CD4-positive, alpha-beta T cell (primary cell): ENCODE measurements at regions not wholly inside any gene's neighbourhood (a gene's known extent, or its start where the extent isn't known, plus 50 kb on each side); places are given as distances from the start of the nearest gene placed in this dataset.

Experiments
- ATAC-seq: fragments of 200-7000 bp; cut with Tn5 transposase; one replicate; pipeline ENCODE4 v1.10.0; 2022; ENCODE audit warnings: mild to moderate bottlenecking; ENCODE audit not compliant: poor library complexity
- CTCF ChIA-PET: fragments of 350-600 bp; sonication (Branson Sonifier 250); formaldehyde crosslinking; loops from one replicate; lab custom pipeline; 2021; ENCODE audit warnings: antibody characterized with exemption, inconsistent platforms; lab: Charles Lee
- POLR2A ChIA-PET: fragments of 350-600 bp; sonication (Branson Sonifier 250); formaldehyde crosslinking; loops from one replicate; lab custom pipeline; 2021; ENCODE audit warnings: antibody characterized with exemption, inconsistent platforms; lab: Charles Lee
- DNase-seq, 14 experiments: peaks; one replicate each; pipeline ENCODE4 v3.0.0-alpha.2; 2013 to 2020; ENCODE audit warnings: mixed read lengths in 2 of 14
- H3K27ac ChIP-seq, 2 donors: one replicate each; pipeline versions ENCODE4 v1.5.1 to v1.7.0; 2013; ENCODE audit warnings: low read length in 2 of 2, low read depth in 1 of 2, mild to moderate bottlenecking in 1 of 2
- H3K27me3 ChIP-seq, 2 experiments: 1 replicate in 1 of 2; 2 replicates in 1 of 2; pipeline versions ENCODE4 v1.6.1 to v1.7.0; 2013; ENCODE audit warnings: low read length in 2 of 2, control low read depth in 1 of 2, mild to moderate bottlenecking in 1 of 2, moderate library complexity in 1 of 2; ENCODE audit not compliant: insufficient read depth in 2 of 2, control insufficient read depth in 1 of 2
- H3K36me3 ChIP-seq: one replicate; pipeline ENCODE4 v1.6.1; 2013; ENCODE audit warnings: low read length, control low read depth; ENCODE audit not compliant: insufficient read depth
- H3K4me1 ChIP-seq: one replicate; pipeline ENCODE4 v1.6.1; 2013; ENCODE audit warnings: low read length, control low read depth; ENCODE audit not compliant: insufficient read depth
- H3K4me3 ChIP-seq: one replicate; pipeline ENCODE4 v1.5.1; 2013; ENCODE audit warnings: mild to moderate bottlenecking, low read length, moderate library complexity
- H3K9me3 ChIP-seq, 2 experiments: 1 replicate in 1 of 2; 2 replicates in 1 of 2; pipeline versions ENCODE4 v1.6.1 to v1.7.0; 2013; ENCODE audit warnings: low read length in 2 of 2, mild to moderate bottlenecking in 2 of 2, control low read depth in 1 of 2, moderate library complexity in 1 of 2; ENCODE audit not compliant: control insufficient read depth in 1 of 2, insufficient read depth in 1 of 2
- H3K27ac Mint-ChIP-seq: one replicate; pipeline ENCODE4 v1.8.0; 2020; ENCODE audit warnings: mixed read lengths
- H3K27me3 Mint-ChIP-seq: one replicate; pipeline ENCODE4 v1.8.0; 2021; ENCODE audit warnings: mixed read lengths
- H3K36me3 Mint-ChIP-seq: one replicate; pipeline ENCODE4 v1.8.0; 2021; ENCODE audit warnings: low read depth, mixed read lengths
- H3K4me1 Mint-ChIP-seq: one replicate; pipeline ENCODE4 v1.8.0; 2021; ENCODE audit warnings: low read depth, mixed read lengths
- H3K4me3 Mint-ChIP-seq: one replicate; pipeline ENCODE4 v1.8.0; 2020; ENCODE audit warnings: mild to moderate bottlenecking, mixed read lengths
- H3K9me3 Mint-ChIP-seq: one replicate; pipeline ENCODE4 v1.8.0; 2020; ENCODE audit warnings: mixed read lengths
- intact Hi-C, 2 experiments: fragments of 100-400 bp; cut with DNase I in 1 of 2; cut with micrococcal nuclease in 1 of 2; formaldehyde crosslinking; loops; one replicate each; pipeline versions ENCODE4 v1.15.1 to v1.9.0; 2023 to 2025; cut with DNase I, micrococcal nuclease
- TF ChIP-seq, protein P1 (sequence below): fragments of 200-600 bp; IDR thresholded peaks from one replicate; pipeline ENCODE4 v1.8.0; 2022; ENCODE audit warnings: antibody characterized with exemption, mild to moderate bottlenecking

GRCh38 chr2:108118996-108119395 lies 120.8 kb upstream of the SULT1C3 start:
- intact Hi-C loops, result no loop called here
- H3K27ac ChIP-seq, result no peak overlapping the region
- Mint-ChIP-seq H3K4me1 (no peaks in the 10 kb centered on the region), H3K27me3 (peaks cover 2% of the 10 kb centered on the region), H3K9me3 (peaks cover 2% of the 10 kb centered on the region), H3K27ac (no peak overlapping the region), H3K36me3 (no peaks in the 10 kb centered on the region), H3K4me3 (no peak overlapping the region)
- no peak overlapping the region for H3K4me3 ChIP-seq
- no peaks in the 10 kb centered on the region for H3K36me3 ChIP-seq
- H3K4me1 ChIP-seq, result no peaks in the 10 kb centered on the region
- TF ChIP-seq, protein P1, sequence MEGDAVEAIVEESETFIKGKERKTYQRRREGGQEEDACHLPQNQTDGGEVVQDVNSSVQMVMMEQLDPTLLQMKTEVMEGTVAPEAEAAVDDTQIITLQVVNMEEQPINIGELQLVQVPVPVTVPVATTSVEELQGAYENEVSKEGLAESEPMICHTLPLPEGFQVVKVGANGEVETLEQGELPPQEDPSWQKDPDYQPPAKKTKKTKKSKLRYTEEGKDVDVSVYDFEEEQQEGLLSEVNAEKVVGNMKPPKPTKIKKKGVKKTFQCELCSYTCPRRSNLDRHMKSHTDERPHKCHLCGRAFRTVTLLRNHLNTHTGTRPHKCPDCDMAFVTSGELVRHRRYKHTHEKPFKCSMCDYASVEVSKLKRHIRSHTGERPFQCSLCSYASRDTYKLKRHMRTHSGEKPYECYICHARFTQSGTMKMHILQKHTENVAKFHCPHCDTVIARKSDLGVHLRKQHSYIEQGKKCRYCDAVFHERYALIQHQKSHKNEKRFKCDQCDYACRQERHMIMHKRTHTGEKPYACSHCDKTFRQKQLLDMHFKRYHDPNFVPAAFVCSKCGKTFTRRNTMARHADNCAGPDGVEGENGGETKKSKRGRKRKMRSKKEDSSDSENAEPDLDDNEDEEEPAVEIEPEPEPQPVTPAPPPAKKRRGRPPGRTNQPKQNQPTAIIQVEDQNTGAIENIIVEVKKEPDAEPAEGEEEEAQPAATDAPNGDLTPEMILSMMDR, result no peak
- ATAC-seq (no peak), DNase-seq (no peak)
- CTCF ChIA-PET, result no interaction called here
- H3K27me3 ChIP-seq, result no peaks in the 10 kb centered on the region
- H3K9me3 ChIP-seq, result peaks cover 0 to 3% of the 10 kb centered on the region in 2 experiments
- POLR2A ChIA-PET, result no interaction called here

GRCh38 chr2:108119492-108119891 lies 120.3 kb upstream of the SULT1C3 start:
- no peaks in the 10 kb centered on the region for H3K36me3 ChIP-seq
- DNase-seq, result no peak
- no peak for ATAC-seq
- H3K4me1 Mint-ChIP-seq, result no peaks in the 10 kb centered on the region
- ChIA-PET POLR2A (no interaction called here), CTCF (no interaction called here)
- H3K4me3 Mint-ChIP-seq, result no peak overlapping the region
- H3K4me1 ChIP-seq, result no peaks in the 10 kb centered on the region
- H3K27me3 ChIP-seq, result no peaks in the 10 kb centered on the region
- intact Hi-C loops, result no loop called here
- peaks cover 2% of the 10 kb centered on the region for H3K9me3 Mint-ChIP-seq
- TF ChIP-seq, protein P1, result no peak
- no peak overlapping the region for H3K27ac Mint-ChIP-seq
- no peaks in the 10 kb centered on the region for H3K36me3 Mint-ChIP-seq
- no peak overlapping the region for H3K4me3 ChIP-seq
- no peak overlapping the region for H3K27ac ChIP-seq
- H3K9me3 ChIP-seq, result peaks cover 0 to 3% of the 10 kb centered on the region in 2 experiments
- H3K27me3 Mint-ChIP-seq, result no peaks in the 10 kb centered on the region

DNA sequence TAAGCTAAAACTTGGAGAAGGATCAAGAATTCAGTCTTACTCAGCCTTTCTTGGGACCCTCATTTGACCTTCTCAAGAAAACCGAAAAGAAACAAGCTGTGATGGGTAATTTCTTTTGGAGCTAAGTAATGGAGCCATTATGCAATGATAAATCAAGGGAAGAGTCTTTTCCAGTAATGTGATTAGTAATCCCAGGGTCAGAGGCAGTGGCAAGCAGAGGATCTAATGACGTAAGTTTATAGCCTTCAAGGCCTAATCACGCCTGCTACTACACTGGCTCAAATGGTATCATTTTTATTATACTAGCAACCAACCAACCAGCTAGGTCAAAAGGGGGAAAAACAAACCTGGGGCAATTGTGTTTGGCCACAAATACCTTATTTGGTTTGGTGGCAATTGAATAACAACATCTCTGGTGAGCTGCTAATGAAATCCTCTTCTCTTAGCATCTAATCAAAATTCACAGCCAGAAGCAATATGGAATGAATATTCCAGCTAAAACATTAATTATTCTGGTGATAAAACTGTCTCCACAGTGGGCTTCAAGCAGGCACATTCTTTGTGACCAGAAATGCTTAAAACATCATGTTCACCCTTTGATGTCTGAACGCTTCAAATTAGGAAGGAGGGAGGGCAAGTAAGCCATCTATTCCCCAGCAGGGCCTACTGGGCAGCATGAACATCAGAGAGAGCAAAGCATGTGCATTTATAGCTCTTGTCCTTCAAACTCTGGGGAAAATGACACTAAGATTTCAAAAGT lies 114.9 kb upstream of the SULT1C3 start:
- Histone ChIP-seq H3K4me3 (no peak overlapping the region), H3K36me3 (no peaks in the 10 kb centered on the region), H3K27me3 (no peaks in the 10 kb centered on the region), H3K27ac (no peak overlapping the region), H3K9me3 (no peaks in the 10 kb centered on the region), H3K4me1 (no peaks in the 10 kb centered on the region)
- Mint-ChIP-seq H3K9me3 (no peaks in the 10 kb centered on the region), H3K36me3 (no peaks in the 10 kb centered on the region), H3K27ac (no peak overlapping the region), H3K27me3 (no peaks in the 10 kb centered on the region), H3K4me1 (no peaks in the 10 kb centered on the region), H3K4me3 (no peak overlapping the region)
- TF ChIP-seq, protein P1, result no peak
- ATAC-seq (no peak), DNase-seq (no peak)
- ChIA-PET CTCF (no interaction called here), POLR2A (no interaction called here)
- intact Hi-C loops, result no loop called here
